ENCODE measurements at regions not wholly inside any gene's neighbourhood (a gene's known extent, or its start where the extent isn't known, plus 50 kb on each side); places are given as distances from the start of the nearest gene placed in this dataset.

GRCh38 chr2:212945526-212945925 lies 205.9 kb downstream of the IKZF2 start:
- no peak for DNase-seq (ENCODE audit: low read depth in 4 of 4, low spot score in 3 of 4)

DNA sequence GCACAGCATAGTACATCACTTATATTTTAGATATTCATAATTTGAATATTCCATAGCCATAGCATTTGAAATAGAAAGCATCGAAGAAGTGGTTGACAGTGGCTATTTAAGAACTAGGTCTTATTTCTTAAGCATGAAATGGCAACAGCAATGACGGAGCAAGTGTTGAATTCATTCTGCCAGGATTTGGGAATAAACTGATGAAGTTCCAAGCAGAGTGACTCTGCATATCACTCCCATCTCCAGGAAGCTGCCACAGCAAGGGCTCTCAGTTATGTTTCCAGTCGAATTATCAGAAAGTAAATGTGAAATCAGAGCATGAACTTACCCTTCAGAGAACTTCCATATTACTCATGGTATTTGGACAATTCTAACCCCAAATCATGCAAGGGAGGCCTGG lies 208.1 kb downstream of the IKZF2 start:
- no peak for DNase-seq (ENCODE audit: low read depth in 4 of 4, low spot score in 3 of 4)

GRCh38 chr2:212941361-212941760 lies 210.1 kb downstream of the IKZF2 start:
- DNase-seq (ENCODE audit: low read depth in 4 of 4, low spot score in 3 of 4), result no peak

- DNase-seq (ENCODE audit: low read depth in 4 of 4, low spot score in 3 of 4), result peak; percentile 29 to 53 (median 38)
These were observed 210.6 kb downstream of the IKZF2 start for GRCh38 chr2:212940816-212941215.

DNA sequence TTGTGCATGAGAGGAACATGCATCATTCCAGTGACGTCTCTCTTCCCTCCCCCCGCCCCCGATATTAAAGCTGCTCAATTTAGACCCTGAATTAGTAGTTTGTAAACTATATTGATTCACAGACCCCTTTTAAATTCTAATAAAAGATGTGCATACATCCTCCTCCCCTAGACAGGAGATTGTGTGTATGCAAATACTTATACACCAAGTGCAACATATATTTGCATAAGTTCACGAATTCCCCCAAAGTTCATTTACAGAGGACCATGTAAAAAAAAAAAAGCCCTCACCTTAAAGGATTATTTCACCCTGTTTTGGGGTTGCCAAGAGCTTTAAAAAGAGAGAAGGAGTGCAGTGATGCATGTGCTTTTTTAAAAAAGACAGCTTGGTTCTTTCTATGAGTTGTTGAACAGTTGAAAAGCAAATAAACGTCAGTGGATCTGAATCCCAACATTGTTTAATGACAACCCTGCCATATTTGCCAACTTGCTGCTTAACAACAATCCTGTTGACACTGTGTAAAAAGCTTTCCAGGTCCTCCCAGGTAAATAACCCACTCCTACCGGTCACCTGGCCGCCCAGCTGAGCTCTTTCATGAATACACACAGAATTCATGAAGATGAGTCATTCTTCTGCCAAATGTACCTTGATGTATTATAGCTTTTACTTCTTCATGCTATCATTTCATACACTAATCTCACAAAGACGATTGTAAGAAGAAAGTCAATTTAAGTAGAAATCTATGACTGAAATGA lies 211.5 kb downstream of the IKZF2 start:
- no peak for DNase-seq (ENCODE audit: low read depth in 4 of 4, low spot score in 3 of 4)

DNA sequence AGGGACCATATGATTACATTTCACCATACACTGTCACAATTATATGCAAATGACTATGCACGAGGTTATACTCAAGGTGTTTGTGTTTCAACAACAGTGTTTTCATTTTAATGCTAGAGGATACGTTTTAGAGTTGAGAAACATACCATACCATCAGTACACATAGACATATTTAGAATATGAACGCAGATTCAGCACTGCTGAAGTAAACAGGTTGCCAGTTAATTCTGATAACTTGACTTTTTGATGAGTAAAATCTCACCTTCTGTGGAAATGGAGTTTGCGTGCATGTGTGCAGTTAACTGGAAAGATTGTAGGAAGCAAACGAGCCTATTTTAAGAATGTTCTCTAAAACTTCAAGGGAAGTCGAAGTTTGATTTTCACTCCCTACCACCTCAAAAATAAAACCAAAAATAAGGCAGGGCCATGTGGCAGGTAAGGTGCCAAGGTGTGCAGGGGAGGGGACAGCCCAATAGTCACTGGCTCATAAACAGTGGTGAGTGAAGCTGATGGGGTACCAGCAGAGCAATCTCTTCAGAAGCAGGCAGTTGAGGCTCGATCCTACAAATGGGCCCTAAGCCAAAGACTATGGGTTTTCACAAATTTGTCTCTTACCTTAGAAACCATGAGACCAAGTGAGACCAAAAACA lies 213.1 kb downstream of the IKZF2 start:
- no peak for DNase-seq (ENCODE audit: low read depth in 4 of 4, low spot score in 3 of 4)

GRCh38 chr2:212936572-212936971 lies 214.8 kb downstream of the IKZF2 start:
- DNase-seq (ENCODE audit: low read depth in 4 of 4, low spot score in 3 of 4), result no peak

- no peak for DNase-seq (ENCODE audit: low read depth in 4 of 4, low spot score in 3 of 4)
These were observed 215.7 kb downstream of the IKZF2 start for GRCh38 chr2:212935752-212936151.

DNA sequence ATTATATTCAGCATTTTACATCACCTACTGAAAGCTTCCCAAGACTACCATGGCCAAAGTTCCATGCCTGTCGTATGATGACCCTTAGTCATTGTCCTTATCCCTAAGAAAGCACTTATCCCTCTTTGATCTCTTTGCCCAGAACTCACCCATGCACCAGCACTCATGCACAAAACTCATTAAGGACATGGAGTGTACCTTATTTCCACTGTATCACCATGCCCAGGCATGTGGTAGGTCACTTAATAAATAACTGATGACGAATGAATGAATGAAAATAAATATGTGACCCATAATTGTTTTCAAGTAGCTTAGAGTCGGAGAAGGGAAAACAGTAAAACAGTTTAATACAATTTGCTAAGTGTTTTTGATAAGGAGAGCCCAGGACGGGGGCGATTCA lies 220.1 kb downstream of the IKZF2 start:
- DNase-seq (ENCODE audit: low read depth in 4 of 4, low spot score in 3 of 4), result no peak

- DNase-seq (ENCODE audit: low read depth in 4 of 4, low spot score in 3 of 4), result no peak
These were observed 220.7 kb downstream of the IKZF2 start for GRCh38 chr2:212930556-212931260.

DNA sequence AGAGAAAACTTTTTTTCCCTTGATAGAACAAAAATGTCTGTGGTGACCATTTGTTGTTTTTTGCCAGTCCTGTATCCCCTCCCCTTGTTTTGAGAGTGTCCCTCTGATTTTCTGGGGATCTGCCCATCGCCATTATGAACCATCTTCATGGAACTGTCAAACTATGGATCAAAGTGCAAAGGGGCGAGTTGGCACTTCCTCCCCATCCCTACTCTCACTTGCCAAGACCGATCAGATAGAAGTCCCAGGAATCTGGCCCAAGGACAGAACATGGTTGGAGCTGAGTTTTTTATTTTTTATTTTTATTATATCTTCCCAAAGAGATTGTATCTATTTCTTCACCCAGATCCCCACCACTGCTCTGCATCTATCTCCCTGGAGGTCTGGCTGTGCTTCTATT lies 221.4 kb downstream of the IKZF2 start:
- no peak for DNase-seq (ENCODE audit: low read depth in 4 of 4, low spot score in 3 of 4)

DNA sequence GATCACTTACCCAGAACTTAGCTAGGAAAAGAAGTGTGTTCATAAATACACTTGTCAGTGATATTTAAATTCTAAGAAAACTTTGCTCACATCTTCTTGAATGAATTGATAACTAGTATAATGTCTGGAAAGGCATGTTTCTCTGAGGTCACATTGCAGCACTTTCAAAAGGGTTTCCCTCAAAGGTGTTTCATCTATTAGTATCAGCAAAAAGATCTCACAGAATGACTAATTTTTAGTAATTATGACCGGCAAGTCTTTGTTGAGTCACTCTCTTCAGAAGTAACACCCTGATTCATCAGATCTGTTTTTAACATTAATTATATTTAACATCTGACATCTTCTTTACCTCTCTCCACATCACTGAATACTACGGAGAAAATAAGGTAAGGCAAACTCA lies 222.3 kb downstream of the IKZF2 start:
- DNase-seq (ENCODE audit: low read depth in 4 of 4, low spot score in 3 of 4), result no peak

- DNase-seq (ENCODE audit: low read depth in 4 of 4, low spot score in 3 of 4), result no peak
These were observed 222.7 kb downstream of the IKZF2 start for GRCh38 chr2:212928681-212929080.

DNA sequence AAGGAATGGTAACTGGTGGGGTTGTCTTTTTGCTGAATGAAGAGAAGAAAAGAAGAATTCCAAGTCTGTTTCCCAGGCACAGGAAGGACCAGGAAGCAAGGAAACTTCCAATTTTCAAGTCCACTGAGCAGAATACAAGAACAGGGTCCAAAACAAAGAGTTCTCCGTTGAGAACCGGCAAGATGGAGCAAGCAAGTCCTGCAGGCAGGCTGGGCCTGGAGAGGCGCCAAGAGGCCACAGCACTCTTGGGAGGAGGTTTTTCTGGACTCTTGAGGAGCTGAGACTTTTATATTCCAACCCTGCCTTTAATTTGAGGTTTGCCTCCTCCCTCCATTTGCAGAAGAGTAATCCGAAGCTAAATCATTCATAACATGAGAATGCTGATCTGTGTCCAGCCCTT lies 224.5 kb downstream of the IKZF2 start:
- no peak for DNase-seq (ENCODE audit: low read depth in 4 of 4, low spot score in 3 of 4)

- DNase-seq (ENCODE audit: low read depth in 4 of 4, low spot score in 3 of 4), result no peak
These were observed 228.0 kb downstream of the IKZF2 start for GRCh38 chr2:212923393-212923792.

DNA sequence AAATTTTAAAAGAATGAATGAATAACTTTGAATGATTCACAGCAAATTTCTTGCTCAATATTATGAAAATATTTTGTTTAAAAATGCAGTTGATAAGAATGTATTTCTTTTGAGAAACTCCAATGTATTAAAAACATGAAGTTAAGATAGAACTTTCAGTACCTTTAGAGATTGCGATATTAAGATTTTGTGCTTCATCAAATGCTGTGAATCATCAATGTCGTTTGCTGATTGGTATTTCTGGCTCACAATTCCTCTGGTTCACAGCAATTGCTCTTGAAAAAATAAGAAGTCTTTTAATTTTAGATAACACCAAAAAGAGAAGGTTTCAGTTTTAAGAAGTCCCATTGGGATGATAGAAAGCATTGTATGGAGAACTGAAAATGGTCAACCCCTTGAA lies 228.7 kb downstream of the IKZF2 start:
- DNase-seq (ENCODE audit: low read depth in 4 of 4, low spot score in 3 of 4), result no peak

- DNase-seq (ENCODE audit: low read depth in 4 of 4, low spot score in 3 of 4), result no peak
These were observed 229.7 kb downstream of the IKZF2 start for GRCh38 chr2:212921711-212922110.

DNA sequence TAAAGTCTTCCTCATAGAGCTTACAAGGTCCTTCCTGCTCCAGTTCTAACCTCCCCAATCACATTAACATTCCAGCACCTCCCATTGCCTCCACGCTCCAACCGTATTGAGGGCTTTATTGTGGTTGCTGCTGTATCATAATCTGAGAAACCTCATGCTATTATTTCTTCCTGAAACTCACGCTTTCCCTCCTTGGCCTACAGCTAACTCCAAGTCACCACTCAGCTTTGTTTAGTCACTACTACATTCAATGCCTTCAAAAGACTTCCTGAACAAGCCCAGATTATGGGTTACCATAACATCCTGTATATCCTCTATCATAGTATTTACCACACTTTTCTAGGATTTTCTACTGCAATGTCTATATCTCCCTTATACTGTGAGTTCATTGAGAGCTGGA lies 230.4 kb downstream of the IKZF2 start:
- no peak for DNase-seq (ENCODE audit: low read depth in 4 of 4, low spot score in 3 of 4)

GRCh38 chr2:212919238-212919637 lies 232.2 kb downstream of the IKZF2 start:
- DNase-seq (ENCODE audit: low read depth in 4 of 4, low spot score in 3 of 4), result no peak

GRCh38 chr2:212918336-212918735 lies 233.1 kb downstream of the IKZF2 start:
- no peak for DNase-seq (ENCODE audit: low read depth in 4 of 4, low spot score in 3 of 4)

GRCh38 chr2:212915121-212915782 lies 236.2 kb downstream of the IKZF2 start:
- DNase-seq (ENCODE audit: low read depth in 4 of 4, low spot score in 3 of 4), result no peak

Measured in left renal pelvis (tissue), 4 donors.